Esophagus squamous epithelium (tissue), 4 donors: ENCODE measurements at regions not wholly inside any gene's neighbourhood (a gene's known extent, or its start where the extent isn't known, plus 50 kb on each side); places are given as distances from the start of the nearest gene placed in this dataset.
"Not testable (repeated sequence)": the region's sequence is repeated elsewhere in the genome, so short reads cannot be mapped to it uniquely, and the experiment has no call there.

Experiments
- POLR2A ChIP-seq, 4 donors: fragments of 450-650 bp; IDR thresholded peaks; one replicate each; pipeline ENCODE4 v1.6.1; 2017; ENCODE audit warnings: antibody characterized with exemption in 4 of 4, mild to moderate bottlenecking in 4 of 4, moderate library complexity in 3 of 4
- TF ChIP-seq, protein P1 (sequence below), 6 experiments: fragments of 450-650 bp in 4 of 6; fragments of 200-600 bp in 2 of 6; sonication (generic) in 2 of 6; IDR thresholded peaks; one replicate each; pipeline ENCODE4 v1.5.1; 2016 to 2019; ENCODE audit warnings: antibody characterized with exemption in 6 of 6, mild to moderate bottlenecking in 4 of 6, moderate library complexity in 4 of 6

DNA sequence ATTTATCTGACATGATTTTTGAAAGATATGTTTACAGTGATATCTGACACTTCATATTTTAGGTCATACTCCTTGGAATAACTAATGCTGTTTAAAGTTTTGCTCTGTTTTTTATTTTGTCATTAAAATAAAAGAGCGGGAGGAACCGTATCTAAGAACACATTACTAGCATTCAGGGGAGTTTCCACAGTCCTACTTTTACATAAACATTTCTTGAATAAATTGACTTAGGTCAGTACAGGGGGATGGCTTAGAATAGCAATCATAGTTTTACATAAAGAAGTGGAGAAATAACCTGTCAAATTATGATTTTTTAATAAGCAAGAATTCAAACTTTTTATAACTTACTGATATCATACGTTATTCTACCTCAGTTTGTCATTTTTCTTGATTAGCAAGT is 123.1 kb upstream of the PRSS12 start:
- TF ChIP-seq, protein P1, sequence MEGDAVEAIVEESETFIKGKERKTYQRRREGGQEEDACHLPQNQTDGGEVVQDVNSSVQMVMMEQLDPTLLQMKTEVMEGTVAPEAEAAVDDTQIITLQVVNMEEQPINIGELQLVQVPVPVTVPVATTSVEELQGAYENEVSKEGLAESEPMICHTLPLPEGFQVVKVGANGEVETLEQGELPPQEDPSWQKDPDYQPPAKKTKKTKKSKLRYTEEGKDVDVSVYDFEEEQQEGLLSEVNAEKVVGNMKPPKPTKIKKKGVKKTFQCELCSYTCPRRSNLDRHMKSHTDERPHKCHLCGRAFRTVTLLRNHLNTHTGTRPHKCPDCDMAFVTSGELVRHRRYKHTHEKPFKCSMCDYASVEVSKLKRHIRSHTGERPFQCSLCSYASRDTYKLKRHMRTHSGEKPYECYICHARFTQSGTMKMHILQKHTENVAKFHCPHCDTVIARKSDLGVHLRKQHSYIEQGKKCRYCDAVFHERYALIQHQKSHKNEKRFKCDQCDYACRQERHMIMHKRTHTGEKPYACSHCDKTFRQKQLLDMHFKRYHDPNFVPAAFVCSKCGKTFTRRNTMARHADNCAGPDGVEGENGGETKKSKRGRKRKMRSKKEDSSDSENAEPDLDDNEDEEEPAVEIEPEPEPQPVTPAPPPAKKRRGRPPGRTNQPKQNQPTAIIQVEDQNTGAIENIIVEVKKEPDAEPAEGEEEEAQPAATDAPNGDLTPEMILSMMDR (IDR thresholded peaks at IDR 0.05): not testable (repeated sequence)
- not testable (repeated sequence) for TF ChIP-seq POLR2A (IDR thresholded peaks at IDR 0.05)
